Gastrocnemius medialis (tissue), 4 donors: ENCODE measurements at regions not wholly inside any gene's neighbourhood (a gene's known extent, or its start where the extent isn't known, plus 50 kb on each side); places are given as distances from the start of the nearest gene placed in this dataset.

Experiments
- ATAC-seq, 2 donors: fragments of 150-250 bp; one replicate each; pipeline ENCODE4 v1.9.1; 2016
- DNase-seq, 2 donors: peaks; one replicate each; pipeline ENCODE4 v3.0.0-alpha.2; 2019
- H3K27ac ChIP-seq, 4 donors: fragments of 200-600 bp; sonication (generic); 1 replicate in 1 of 4; 2 replicates in 3 of 4; pipeline ENCODE4 v1.5.1; 2016 to 2018; ENCODE audit warnings: mild to moderate bottlenecking in 2 of 4, moderate library complexity in 1 of 4
- H3K27me3 ChIP-seq, 3 donors: fragments of 200-600 bp; sonication (generic) in 2 of 3; 1 replicate in 1 of 3; 2 replicates in 2 of 3; pipeline versions ENCODE4 v1.5.1 to v1.6.0; 2016 to 2019; ENCODE audit warnings: mild to moderate bottlenecking in 1 of 3, moderate library complexity in 1 of 3
- H3K36me3 ChIP-seq, 2 donors: fragments of 200-600 bp; sonication (generic) in 1 of 2; one replicate each; pipeline ENCODE4 v1.5.1; 2017 to 2018
- H3K4me1 ChIP-seq, 2 donors: fragments of 200-600 bp; sonication (generic) in 1 of 2; one replicate each; pipeline ENCODE4 v1.5.1; 2016 to 2017; ENCODE audit warnings: mild to moderate bottlenecking in 2 of 2
- H3K4me3 ChIP-seq, 4 donors: fragments of 200-600 bp; sonication (generic) in 3 of 4; 1 replicate in 1 of 4; 2 replicates in 3 of 4; pipeline ENCODE4 v1.5.1; 2016 to 2019; ENCODE audit warnings: mild to moderate bottlenecking in 2 of 4
- H3K9me3 ChIP-seq, 3 donors: fragments of 200-600 bp; sonication (generic) in 2 of 3; 1 replicate in 1 of 3; 2 replicates in 2 of 3; pipeline ENCODE4 v1.5.1; 2016 to 2019
- POLR2A ChIP-seq, 2 donors: fragments of 450-650 bp; IDR thresholded peaks; one replicate each; pipeline ENCODE4 v1.6.1; 2017; ENCODE audit warnings: antibody characterized with exemption in 2 of 2, mild to moderate bottlenecking in 2 of 2, moderate library complexity in 2 of 2
- in situ Hi-C, 4 donors: fragments of 200-750 bp; cut with MboI; loops; one replicate each; pipeline versions ENCODE4 v1.15.0 to v1.8.0; 2017; ENCODE audit warnings: low sequenced_read_pairs in 4 of 4
- intact Hi-C: fragments of 100-400 bp; cut with DNase I; formaldehyde crosslinking; loops from one replicate; pipeline ENCODE4 v1.15.1; 2023; ENCODE audit warnings: low total_unique reads
- TF ChIP-seq, protein P1 (sequence below), 5 experiments: fragments of 450-650 bp in 3 of 5; fragments of 200-600 bp in 2 of 5; sonication (generic) in 2 of 5; IDR thresholded peaks in 4 of 5; conservative IDR thresholded peaks in 1 of 5; 1 replicate in 4 of 5; 2 replicates in 1 of 5; pipeline ENCODE4 v1.5.1; 2016 to 2019; ENCODE audit warnings: antibody characterized with exemption in 5 of 5, mild to moderate bottlenecking in 3 of 5, moderate library complexity in 3 of 5

- intact Hi-C loops (no loop called here), in situ Hi-C loops (no loop called here)
- no peaks in the 10 kb centered on the region for H3K36me3 ChIP-seq
- peaks cover 0 to 6% of the 10 kb centered on the region in 2 donors for H3K4me1 ChIP-seq
- no peak overlapping the region for H3K4me3 ChIP-seq
- no peak for DNase-seq
- no peak overlapping the region for H3K27ac ChIP-seq
- no peaks in the 10 kb centered on the region for H3K9me3 ChIP-seq
- TF ChIP-seq POLR2A (IDR thresholded peaks at IDR 0.05): no peak
- TF ChIP-seq, protein P1, sequence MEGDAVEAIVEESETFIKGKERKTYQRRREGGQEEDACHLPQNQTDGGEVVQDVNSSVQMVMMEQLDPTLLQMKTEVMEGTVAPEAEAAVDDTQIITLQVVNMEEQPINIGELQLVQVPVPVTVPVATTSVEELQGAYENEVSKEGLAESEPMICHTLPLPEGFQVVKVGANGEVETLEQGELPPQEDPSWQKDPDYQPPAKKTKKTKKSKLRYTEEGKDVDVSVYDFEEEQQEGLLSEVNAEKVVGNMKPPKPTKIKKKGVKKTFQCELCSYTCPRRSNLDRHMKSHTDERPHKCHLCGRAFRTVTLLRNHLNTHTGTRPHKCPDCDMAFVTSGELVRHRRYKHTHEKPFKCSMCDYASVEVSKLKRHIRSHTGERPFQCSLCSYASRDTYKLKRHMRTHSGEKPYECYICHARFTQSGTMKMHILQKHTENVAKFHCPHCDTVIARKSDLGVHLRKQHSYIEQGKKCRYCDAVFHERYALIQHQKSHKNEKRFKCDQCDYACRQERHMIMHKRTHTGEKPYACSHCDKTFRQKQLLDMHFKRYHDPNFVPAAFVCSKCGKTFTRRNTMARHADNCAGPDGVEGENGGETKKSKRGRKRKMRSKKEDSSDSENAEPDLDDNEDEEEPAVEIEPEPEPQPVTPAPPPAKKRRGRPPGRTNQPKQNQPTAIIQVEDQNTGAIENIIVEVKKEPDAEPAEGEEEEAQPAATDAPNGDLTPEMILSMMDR (IDR thresholded peaks at IDR 0.05 in 4 of 5, conservative IDR thresholded peaks at IDR 0.05 in 1 of 5): no peak
- no peak for ATAC-seq
- no peaks in the 10 kb centered on the region for H3K27me3 ChIP-seq
These were observed 568.6 kb downstream of the CETN3 start for GRCh38 chr5:89840906-89841305.

DNA sequence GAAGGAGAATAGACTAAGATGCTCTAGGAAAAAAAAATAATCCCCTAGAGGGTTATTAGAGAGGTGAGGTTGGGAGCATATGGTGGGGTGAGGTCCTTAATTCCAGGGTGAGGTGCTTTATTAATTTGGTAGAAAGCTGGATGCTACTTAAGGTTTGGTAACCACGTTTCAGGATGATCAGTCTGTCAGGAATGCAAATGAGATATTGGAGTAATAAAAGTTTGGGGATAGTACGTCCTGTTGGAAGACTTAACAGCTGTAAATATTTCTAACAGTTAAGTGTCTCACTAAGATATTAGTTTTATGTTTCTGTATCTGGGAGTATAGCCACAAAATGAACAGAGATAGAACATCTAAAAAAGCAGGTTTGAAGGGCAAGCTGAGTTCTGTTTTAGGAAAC, 578.9 kb downstream of the CETN3 start:
- Histone ChIP-seq H3K9me3 (no peaks in the 10 kb centered on the region), H3K4me3 (no peak overlapping the region), H3K27ac (no peak overlapping the region), H3K36me3 (no peaks in the 10 kb centered on the region), H3K4me1 (no peaks in the 10 kb centered on the region), H3K27me3 (no peaks in the 10 kb centered on the region)
- in situ Hi-C loops: no loop called here
- TF ChIP-seq, protein P1 (IDR thresholded peaks at IDR 0.05 in 4 of 5, conservative IDR thresholded peaks at IDR 0.05 in 1 of 5): no peak
- TF ChIP-seq POLR2A (IDR thresholded peaks at IDR 0.05): no peak
- intact Hi-C loops: no loop called here
- no peak for DNase-seq
- ATAC-seq: no peak

- no peak for ATAC-seq
- TF ChIP-seq, protein P1 (IDR thresholded peaks at IDR 0.05 in 4 of 5, conservative IDR thresholded peaks at IDR 0.05 in 1 of 5): no peak
- TF ChIP-seq POLR2A (IDR thresholded peaks at IDR 0.05): no peak
- in situ Hi-C loops (no loop called here), intact Hi-C loops (no loop called here)
- Histone ChIP-seq H3K36me3 (no peaks in the 10 kb centered on the region), H3K27me3 (no peaks in the 10 kb centered on the region), H3K9me3 (no peaks in the 10 kb centered on the region), H3K27ac (no peak overlapping the region), H3K4me1 (no peaks in the 10 kb centered on the region), H3K4me3 (peak overlapping the region in 3 of 4 donors; percentile 23 to 33 (median 24))
- DNase-seq: no peak
These were observed 581.6 kb downstream of the CETN3 start for GRCh38 chr5:89827960-89828359.

DNA sequence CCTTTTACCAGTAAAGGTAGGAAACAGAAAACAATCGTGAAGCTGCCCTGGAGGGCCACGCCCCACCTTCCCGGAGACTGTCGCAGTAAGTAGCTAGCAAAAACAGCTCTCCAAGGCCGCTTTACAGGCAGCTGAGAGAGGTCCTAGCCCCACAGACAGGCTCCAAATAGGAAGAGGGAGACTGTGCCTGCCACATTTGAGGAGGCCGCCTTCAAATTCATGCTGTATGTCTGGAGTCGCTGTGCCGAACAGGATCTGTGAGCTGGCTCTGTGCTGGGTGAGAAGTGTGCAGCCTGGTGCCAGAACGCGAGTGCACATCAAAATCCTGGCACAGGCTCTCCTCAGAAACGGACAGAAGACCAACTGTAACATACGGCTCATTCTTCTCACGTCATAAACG, 582.2 kb downstream of the CETN3 start:
- H3K36me3 ChIP-seq: no peaks in the 10 kb centered on the region
- no peak overlapping the region for H3K27ac ChIP-seq
- intact Hi-C loops: no loop called here
- H3K27me3 ChIP-seq: no peaks in the 10 kb centered on the region
- no peaks in the 10 kb centered on the region for H3K4me1 ChIP-seq
- in situ Hi-C loops: no loop called here
- ATAC-seq (no peak), DNase-seq (no peak)
- H3K9me3 ChIP-seq: no peaks in the 10 kb centered on the region
- TF ChIP-seq, protein P1 (IDR thresholded peaks at IDR 0.05 in 4 of 5, conservative IDR thresholded peaks at IDR 0.05 in 1 of 5): no peak
- no peak for TF ChIP-seq POLR2A (IDR thresholded peaks at IDR 0.05)
- peak overlapping the region in 3 of 4 donors; percentile 23 to 33 (median 24) for H3K4me3 ChIP-seq

DNA sequence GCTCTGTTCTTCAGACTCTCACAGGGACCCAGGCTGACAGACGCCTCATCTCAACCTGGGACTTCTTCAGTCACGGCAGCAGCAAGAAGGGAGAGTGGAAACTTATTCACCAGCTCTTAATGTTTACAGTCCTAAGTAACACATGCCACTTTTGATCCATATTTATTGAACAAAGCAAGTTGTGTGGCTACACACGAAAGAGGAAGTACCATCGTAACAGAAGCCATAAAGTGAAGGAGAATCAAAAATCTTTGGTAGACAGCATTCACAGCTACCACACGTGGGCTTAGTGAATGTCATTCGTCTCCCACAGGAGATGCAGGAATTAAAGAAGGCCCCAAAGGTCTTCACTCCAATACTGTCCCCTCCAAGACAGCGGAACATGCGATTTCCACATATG, 582.6 kb downstream of the CETN3 start:
- intact Hi-C loops (no loop called here), in situ Hi-C loops (no loop called here)
- Histone ChIP-seq H3K36me3 (no peaks in the 10 kb centered on the region), H3K4me1 (no peaks in the 10 kb centered on the region), H3K27ac (no peak overlapping the region), H3K4me3 (no peak overlapping the region), H3K27me3 (no peaks in the 10 kb centered on the region), H3K9me3 (no peaks in the 10 kb centered on the region)
- DNase-seq (no peak), ATAC-seq (no peak)
- TF ChIP-seq POLR2A (IDR thresholded peaks at IDR 0.05): no peak
